SK-N-DZ (cell line): ENCODE measurements at regions not wholly inside any gene's neighbourhood (a gene's known extent, or its start where the extent isn't known, plus 50 kb on each side); places are given as distances from the start of the nearest gene placed in this dataset.
"Not testable (repeated sequence)": the region's sequence is repeated elsewhere in the genome, so short reads cannot be mapped to it uniquely, and the experiment has no call there.

Experiments used
- DNase-seq: peaks from one replicate; pipeline ENCODE4 v3.0.0-alpha.2; 2015; ENCODE audit warnings: low spot score

DNA sequence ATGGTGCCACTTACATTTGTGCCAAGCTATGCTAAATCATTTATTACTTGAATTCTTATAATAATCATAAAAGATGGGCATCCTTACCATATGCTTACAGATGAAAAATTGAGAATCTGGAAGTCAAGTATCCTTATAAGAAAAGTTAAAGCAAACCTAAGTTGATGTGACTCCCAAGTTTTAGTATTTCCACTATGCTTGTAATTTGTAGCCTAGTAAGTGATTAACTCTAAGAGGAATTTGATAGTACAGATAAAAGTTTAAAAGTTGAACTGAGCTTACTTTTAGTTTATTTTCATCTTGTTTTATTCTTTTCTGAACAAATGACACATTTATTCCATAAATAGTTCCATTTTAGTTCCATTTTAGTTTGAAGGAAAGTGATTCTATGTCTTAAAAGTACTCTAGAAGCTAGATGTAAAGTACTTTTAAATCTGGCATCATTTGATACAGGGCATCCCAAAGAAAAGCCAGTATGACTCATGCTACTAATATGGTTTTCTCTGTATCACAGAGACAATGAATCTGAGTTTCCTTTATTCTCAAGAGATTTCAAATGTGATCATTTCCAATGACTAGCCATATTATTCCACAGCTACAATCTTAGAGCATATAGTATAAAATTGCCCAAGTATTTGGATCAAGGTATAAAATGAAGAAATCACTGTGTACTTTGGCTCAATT lies 596.0 kb downstream of the SLC16A7 start:
- DNase-seq: no peak

DNA sequence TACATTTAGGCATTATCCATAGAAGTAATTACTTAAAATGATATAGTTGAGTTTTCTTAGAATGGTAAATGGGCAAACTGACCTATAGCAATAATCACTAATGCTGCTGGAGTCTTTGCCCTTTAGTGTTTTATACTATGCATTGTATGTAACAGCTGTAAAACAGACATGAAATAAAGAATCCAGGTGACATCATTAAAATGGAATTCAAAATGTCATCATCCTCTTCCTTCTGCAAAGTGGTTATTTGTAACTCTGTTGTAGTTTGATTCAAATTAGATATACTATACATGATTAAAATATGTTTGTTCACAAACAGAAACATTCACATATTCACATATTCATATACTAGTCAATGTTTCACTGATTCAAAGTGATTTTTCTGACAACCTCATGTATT lies 598.8 kb downstream of the SLC16A7 start:
- DNase-seq: no peak

DNA sequence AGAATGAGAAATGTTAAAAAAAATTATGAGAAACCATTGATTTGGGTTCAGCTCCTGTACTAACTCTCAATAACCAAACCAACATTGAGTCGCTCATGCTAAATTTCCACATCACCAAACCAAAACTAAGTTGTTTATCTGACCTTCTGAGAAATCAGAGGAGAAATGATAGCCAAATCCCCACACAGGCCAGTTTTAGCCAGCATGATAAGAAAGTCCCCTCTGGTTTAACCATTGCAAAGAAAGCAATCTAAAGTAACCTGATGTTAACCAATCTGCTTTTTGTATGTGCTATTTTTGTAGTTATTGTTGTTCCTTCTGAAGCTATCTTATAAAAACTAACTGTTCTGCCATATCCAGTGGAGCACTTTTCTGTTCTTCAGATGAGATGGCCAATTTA lies 599.7 kb downstream of the SLC16A7 start:
- no peak for DNase-seq

DNA sequence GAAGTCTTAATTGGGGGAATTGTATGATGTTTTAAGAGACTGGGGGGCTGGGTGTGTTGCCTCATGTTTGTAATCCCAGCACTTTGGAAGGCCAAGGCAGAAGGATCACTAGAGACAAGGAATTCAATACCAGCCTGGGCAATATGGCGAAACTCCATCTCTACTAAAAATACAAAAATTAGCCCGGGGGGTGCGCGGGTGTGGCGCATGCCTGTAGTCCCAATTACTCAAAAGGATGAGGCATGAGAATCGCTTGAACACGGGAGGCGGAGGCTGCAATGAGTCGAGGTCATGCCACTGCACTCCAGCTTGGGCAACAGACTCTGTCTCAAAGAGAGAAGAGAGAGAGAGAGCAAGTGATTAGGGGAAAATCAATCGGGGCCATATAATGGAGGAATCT lies 600.5 kb downstream of the SLC16A7 start:
- DNase-seq: no peak

DNA sequence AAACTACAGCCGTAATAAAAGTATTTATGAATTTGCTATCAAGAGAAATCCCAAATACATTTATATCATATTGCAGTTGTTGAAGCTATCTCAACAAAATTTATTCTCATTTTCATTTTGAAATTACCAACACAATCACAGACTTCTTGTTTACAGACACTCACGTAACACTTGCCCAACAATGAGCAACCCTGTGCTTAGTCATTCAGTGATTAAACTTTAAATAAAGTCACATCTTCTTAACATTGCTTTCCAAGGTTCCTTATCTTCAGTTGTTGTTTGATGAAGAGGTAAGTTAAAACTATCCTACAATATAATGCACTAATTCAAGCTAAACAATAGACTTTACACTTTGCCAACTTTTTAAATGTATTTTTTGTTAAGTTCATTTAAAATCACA lies 601.8 kb downstream of the SLC16A7 start:
- DNase-seq: no peak

DNA sequence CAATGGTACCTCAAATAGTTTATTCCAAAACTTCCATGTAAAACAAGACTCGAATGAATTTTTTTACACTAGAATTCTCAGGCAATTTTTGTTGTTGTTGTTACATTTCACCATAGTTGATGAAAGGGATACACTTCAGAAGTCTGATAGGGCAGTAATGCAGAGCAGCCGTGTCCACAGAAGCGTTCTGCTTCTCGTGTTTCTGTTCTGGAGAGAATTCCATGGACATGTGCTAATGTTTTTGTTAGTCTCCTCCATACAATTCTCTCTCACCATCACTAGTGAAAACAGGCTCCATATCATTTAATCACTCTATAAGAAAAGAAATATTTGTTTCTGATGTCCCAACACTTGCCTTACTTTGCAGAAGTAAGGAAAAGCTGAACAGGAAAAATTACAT lies 606.1 kb downstream of the SLC16A7 start:
- DNase-seq: no peak

DNA sequence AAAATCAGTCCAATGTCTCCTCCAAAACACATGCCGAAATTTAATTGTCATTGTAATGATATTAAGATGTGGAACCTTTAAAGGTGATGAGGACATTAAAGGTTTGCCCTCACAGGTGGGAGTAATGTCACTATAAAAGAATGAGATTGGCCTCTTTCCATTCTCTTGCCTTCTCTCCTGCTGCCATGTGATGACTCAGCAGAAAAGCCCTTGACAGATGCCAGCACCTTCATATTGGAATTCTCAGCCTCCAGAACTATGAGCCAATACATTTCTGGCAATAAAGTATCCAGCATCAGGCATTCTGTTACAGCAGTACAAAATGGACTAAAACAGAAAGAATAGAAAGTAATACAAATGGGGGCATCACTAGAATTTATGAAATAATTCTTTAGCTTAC lies 609.7 kb downstream of the SLC16A7 start:
- DNase-seq: no peak

DNA sequence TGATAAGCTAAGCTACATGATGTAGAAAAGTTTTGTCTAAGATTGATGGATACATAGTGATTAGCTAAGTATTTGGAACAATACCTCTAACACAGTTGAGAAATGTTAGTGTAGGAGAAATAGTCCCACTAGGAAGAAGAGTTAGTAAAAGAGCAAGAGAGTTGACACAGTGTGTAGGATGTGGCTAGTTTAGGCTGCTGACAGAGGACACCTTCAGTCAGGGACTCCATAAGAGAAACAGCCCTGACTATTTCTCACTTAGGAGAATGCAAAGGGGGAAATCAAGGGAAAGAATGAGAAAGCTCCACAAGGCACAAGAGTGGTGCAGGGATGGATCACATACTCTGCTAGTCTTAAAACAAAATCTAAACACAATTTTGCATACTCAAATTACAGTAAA lies 613.7 kb downstream of the SLC16A7 start:
- no peak for DNase-seq

DNA sequence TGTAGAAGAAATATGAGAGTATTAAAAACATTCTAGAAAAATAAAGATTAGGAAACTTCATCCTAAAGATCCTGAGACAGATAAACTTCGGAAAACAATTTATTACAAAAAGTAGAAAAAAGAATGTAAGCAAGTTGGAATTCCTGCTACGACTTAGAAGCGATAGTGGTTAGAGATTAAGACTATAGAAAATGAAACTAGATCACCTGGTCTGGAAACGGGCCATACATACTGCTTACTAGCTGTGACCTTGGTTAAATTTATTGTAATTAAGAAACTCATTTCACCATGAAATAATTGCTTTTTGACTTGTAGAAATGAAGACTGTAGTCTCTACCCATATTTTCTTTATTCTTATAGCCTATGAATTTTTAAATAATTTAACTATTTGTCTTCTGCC lies 614.1 kb downstream of the SLC16A7 start:
- no peak for DNase-seq

DNA sequence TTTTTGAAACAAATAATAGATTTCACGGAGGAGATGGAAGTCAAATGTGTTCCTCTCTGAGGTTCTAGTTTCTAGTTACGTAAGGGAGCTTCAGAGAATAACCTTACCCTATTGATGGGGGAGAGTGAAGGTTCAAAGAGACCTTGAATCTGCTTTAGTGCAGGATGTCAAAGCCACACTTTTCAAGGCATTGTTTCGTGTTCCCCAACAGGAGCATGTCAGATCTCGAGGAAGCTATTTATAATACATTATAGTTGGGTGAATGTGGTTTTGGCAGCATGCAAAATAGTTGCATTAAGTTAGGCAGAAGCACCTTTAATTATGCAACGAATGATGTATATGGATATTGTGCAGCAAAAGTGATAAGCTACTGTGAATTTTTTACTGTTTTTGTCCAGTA lies 614.9 kb downstream of the SLC16A7 start:
- no peak for DNase-seq

DNA sequence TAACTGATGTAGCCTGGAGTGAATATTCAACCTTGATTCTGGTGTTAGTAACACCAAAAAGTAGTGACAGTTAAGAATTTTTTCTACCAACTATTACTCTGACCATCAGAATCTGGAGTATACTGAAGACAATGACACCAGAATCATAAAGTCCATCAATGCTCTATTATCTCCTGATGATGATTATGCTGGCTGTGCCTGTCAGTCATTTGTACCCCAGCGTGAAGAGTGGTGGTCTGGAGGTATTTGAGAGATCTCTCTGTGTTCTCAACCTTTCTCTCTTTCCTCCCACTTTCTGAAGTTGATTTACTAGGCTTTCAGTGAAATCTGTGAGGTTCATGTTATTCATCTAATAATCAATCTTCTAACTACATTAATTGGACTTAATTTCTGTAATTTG lies 615.4 kb downstream of the SLC16A7 start:
- no peak for DNase-seq

DNA sequence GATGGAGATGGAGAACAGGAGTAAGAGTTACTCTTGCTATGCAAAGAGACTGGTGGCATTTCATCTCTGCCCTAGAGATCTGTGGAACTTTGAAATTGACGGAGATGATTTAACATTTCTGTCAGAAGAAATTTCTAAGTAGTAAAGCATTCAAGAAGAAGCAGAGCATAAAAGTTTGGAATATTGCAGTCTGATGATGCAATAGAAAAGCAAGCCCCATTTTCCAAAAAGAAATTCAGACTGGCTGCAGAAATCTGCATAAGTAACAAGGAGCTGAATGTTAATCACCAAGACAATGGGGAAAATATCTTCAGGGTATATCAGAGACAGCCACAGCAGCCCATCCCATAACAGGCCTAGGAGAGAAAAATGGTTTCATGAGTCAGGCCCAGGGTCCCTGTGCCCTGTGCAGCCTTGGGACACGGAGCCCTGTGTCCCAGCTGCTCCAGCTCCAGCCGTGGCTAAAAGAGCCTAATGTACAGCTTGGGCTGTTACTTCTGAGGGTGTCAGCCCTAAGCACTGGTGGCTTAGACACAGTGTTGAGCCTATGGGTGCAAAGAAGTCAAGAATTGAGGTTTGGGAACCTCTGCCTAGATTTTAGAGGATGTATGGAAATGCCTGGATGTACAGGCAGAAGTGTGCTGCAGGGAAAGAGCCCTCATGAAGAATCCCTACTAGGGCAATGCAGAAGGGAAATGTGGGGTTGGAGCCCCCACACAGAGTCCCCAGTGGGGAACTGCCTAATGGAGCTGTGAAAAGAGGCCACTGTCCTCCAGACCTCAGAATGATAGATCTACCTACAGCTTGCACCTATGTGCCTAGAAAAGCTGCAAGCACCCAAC lies 616.6 kb downstream of the SLC16A7 start:
- no peak for DNase-seq

DNA sequence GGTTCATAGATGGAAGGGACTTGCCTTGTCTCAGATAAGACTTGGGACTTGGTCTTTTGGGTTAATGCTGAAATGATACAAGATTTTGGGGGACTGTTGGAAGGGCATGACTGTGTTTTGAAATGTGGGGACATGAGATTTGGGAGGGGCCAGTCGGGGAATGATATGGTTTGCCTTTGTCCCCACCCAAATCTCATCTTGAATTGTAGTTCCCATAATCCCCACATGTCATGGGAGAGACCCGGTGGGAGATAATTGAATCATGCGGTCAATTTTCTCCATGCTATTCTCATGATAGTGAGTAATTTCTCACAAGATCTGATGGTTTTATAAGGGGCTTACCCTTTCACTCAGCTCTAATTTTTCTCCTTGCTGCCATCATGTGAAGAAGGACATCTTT lies 617.4 kb downstream of the SLC16A7 start:
- not testable (repeated sequence) for DNase-seq

DNA sequence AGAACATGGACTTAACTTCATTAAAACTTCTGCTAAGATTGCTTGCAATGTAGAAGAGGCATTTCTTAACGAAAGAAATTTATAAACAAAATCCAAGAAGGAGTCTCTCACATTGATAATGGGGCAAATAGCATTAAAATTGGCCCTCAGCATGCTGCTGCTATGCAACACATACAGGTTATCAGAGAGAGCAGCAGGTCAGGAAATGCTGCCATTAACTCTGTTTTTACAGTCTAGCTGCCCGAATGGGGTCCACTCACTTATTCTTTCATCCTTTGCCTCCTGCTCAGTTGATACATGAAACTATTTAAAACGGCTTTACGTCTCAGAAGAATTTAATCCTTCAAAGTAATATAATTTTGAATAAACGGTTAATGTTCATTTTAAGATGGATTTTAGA lies 620.4 kb downstream of the SLC16A7 start:
- DNase-seq: no peak

DNA sequence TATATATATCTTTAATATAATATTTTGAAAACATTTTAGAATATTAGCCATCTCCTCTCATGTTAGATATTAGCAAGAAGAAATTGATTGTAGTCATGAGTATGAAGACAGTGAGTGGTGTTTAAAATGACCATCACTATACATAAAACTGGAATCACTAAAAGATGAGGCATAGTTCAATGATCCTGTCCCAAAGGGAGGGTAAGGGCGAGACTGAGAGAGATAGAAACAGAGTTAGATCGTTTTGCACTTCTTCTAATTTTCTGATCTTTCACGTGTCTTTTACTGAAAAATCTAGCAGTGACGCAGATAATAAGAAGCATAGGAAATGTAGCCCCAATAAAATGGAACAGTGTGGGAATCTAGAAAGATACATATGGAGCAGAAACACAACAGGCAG lies 627.4 kb downstream of the SLC16A7 start:
- DNase-seq: no peak

DNA sequence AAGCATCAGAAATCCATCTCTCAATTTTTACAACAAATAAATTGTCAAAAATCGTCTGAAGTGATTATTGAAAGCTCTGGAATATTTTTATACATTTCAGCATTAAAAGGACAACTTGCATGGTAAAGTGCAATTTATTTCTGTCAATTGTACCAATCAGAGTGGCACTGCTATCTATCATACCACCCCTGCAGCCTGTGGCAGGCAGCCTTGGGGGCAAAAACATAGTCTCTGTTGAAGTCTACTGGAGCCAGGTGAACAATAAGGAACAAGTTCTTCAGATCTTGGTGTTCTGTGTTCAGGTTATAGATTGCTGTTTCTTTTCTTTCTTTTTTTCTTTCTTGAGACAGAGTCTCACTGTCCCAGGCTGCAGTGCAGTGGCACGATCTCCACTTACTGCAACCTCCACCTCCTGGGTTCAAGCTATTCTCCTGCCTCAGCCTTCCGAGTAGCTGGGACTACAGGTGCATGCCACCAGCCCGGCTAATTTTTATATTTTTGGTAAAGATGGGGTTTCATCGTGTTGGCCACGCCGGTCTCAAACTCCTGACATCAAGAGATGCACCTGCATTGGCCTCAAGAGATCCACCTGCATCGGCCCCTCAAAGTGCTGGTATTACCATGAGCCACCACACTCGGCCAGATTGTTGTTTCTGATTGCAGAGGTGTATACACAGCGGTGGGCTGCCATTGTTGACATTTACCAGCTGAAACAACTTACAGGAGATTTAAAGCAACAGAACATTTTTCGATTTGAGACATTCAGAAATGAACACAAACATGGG lies 629.6 kb downstream of the SLC16A7 start:
- DNase-seq: no peak

DNA sequence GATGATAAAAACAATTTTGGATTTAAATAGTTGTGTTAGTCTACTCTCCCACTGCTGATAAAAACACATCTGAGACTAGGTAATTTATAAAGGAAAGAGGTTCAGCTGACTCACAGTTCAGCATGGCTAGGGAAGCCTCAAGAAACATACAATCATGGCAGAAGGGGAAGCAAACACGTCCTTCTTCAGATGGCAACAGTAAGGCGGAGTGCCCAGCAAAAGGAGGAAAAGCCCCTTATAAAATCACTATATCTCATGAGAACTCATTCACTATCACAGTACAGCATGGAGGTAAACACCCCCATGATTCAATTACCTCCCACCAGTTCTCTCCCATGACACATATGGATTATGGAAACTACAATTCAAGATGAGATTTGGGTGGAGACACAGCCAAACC lies 632.1 kb downstream of the SLC16A7 start:
- DNase-seq: no peak

DNA sequence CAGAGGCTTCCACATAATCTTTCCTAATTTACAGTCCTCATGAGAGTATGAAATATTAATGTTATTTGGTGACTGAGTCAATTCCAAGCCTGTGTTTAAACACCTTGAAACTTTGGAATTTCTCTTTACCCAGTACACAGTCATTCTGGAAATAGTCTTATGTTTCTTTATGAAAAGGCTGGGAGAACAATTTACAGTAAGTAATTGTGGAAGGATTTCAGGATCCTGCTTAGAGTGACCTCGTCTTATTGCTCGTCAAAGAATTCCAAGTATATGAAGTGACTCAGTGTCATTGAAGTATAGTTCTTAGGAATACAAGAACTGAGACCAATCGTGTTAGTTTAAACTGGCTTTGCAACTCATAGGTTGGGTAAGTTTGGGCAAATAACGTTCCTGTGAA lies 634.2 kb downstream of the SLC16A7 start:
- DNase-seq: no peak

DNA sequence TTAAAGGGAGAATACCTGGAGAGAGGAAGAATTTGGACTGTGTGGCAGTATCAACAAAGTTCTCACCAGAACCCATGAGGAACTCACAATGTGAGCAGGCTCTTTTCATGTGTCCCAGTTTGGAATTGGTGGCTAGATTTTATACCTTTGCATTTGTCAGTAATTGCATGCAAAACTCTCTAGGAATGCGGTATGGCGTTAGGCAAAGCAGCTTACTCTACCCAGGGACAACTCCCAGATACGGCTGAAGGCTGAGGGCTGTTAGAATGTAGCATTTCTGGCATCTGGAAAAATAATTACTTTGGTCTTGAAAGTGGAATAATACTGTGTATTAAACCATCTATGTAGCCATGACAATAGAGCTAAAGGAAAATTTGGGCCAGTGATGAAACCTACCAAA lies 635.5 kb downstream of the SLC16A7 start:
- DNase-seq: no peak

DNA sequence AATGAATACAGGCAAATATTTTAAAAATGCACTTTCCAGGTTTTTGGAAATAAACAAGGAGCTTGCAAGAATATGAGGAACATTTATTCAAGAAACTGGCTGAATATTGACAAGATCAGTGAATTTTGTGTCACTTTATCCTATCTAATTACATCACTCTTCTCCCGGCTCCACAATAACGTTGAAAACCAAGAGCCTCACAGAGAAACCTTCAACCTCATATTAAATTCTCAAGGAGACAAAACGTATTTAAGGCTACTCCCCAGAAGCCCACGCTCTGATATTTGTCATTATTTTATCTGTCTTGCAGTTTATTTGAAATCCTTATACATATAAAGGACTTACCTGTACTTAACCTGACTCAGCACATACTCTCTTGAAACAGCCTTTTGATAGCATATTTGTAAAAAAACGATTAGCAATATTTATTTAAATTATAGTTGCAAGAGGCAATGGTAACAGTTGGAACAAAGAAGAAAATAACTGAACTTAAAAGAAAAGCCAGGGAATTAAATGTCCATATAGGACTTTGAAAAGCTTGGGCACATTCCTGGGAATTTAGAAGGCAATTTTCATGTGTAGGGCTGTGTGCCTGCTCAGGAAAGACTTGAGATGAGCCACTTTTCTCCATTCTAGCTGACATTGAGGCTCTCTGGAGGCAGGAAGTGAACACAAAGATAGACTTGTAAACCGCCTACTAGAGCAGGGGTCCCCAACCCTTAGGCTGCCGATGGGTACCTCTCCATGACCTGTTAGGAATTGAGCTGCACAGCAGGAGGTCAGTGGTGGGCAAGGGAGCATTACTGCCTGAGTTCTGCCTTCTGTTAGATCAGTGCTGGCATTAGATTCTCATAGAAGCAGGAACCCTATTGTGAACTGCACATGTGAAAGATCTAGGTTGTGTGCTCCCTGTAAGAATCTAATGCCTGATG lies 636.4 kb downstream of the SLC16A7 start:
- no peak for DNase-seq

DNA sequence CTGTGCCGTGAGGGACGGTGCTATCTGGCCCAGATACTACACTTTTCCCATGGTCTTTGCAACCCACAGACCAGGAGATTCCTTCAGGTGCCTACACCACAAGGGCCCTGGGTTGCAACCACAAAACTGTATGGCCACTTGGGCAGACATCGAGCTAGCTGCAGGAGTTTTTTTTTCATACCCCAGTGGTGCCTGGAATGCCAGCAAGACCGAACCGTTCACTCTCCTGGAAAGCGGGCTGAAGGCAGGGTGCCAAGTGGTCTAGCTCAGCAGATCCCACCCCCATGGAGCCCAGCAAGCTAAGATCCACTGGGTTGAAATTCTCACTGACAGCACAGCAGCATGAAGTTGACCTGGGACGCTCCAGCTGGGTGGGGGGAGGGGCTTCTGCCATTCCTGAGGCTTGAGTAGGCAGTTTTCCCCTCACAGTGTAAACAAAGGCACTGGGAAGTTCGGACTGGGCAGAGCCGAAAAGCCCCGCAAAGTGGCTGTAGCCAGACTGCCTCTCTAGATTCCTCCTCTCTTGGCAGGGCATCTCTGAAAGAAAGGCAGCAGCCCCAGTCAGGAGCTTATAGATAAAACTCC lies 638.9 kb downstream of the SLC16A7 start:
- DNase-seq: not testable (repeated sequence)
